ENCODE measurements at regions not wholly inside any gene's neighbourhood (a gene's known extent, or its start where the extent isn't known, plus 50 kb on each side); places are given as distances from the start of the nearest gene placed in this dataset.
"Not testable (repeated sequence)": the region's sequence is repeated elsewhere in the genome, so short reads cannot be mapped to it uniquely, and the experiment has no call there.

DNA sequence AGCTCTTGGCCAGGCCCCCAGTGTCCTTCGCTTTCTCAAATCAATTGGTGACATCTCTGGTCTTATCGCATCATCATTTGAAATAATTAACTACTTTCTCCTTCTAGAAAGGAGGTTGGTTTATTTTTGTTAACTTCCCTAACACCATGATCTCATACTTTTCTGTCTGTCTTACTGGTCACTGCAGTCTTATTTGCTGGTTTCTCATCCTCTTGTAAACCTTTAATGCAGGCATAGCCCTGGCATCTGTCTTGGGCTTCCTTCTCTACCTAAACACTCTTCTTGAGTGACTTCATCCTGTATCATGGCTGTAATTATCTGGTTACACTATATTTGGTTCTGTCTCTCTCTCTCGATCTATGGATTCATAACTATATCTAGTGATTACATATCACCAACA, 152.8 kb downstream of the CYSLTR2 start:
- intact Hi-C loops (cut with micrococcal nuclease) = no loop called here

DNA sequence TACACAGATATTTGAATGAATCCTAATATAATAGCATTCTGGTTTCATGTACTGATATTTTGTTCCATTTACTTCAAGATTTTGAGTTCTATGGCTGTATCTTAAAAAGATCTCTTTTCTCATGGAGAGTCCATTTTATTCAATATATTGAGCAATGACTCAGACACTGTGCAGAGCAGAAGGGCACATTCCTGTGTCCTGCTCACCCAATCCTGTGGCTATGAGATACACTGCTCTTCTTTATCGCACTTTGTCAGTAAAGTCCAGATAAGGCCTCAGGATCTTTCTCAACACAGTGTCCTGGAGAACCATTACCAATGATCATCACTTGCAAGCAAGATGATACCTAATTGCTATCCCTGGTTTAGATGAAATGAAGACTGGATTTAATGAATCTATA, 155.0 kb downstream of the CYSLTR2 start:
- intact Hi-C loops (cut with micrococcal nuclease) = no loop called here

DNA sequence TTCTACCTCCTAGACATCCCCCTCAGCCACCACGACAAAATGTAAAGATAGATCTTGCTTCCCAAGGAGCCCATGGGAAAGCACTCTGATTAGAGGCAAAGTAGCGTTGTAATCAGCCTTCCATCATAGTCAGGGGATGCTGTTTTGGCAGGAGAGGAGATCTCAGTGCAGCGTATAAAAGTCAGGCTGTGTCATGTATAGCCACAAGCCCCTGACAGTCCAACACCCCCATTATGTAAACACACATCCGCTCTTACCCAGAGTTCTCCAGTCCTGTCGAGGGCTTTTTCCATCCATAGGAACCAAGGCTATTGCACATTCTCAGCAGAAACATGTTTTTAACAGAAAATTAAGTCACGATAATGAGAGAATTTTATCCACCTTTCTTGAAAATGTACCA, 156.3 kb downstream of the CYSLTR2 start:
- intact Hi-C loops (cut with micrococcal nuclease) = no loop called here

DNA sequence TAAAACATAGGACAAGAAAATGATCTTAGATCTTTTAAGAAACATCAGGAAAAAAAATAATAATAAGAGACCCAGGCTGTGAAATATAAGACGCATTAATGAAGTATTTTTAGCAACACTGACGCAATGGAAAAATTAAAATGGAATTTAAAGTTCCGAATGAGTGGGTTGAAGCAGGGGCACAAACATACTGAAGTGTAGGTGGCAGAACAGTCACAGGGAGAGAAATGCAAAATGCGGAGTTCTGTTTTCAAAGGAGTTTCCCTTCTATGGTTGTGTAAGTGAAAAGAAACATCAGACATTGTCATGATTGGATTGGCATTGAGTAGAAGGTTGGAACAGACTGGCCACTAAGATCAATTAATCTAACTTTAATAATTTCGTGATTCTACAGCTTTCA, 159.8 kb downstream of the CYSLTR2 start:
- intact Hi-C loops (cut with micrococcal nuclease) = no loop called here

DNA sequence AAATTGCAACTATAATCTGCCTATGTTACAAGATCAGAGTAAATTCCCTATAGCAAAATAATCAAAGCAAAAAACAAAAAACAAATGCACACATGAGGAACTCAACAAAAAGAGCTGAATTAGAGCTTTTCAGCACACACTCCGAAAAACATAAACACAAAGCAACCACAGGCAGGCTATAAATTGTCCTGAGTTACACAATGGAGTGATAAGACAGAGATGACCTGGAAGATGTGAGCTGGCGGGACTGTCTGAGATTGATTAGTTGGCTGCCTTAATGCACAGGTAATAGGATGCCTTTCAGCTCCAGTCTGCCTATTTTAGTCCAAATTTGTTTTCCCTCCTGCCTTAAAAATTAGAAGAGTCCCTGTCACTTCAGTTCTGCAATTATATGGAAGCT, 159.0 kb upstream of the FNDC3A start:
- intact Hi-C loops (cut with micrococcal nuclease) = no loop called here

DNA sequence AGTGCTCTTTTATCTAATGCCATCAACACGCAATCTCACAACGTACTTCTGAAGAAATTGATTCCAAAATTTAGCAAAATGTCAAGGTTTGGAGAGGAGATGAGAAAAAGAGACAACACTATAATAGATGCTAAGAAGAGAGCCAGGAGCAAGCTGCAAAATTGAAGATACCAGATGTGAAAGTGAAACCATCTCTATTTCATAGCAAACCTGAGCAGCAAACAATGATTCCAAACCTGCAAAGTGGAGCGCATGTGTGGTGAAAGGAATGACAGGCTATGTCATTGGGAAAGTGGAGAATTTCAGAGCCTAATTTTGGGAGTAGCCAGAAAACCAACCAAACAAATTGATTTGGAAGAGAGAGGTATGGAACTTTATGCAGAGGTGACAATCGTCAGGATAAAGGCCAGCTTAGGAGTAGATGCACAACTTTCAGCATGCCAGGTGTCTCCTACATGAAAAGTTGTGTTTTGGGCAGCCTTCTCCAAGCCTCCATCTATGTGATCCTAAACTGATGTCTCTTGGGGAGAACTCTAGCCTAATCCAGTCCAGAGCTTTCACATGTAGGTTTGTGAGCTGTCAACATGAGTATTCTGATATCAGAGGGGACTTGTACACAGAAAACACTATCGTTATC, 158.4 kb upstream of the FNDC3A start:
- intact Hi-C loops (cut with micrococcal nuclease) = no loop called here

DNA sequence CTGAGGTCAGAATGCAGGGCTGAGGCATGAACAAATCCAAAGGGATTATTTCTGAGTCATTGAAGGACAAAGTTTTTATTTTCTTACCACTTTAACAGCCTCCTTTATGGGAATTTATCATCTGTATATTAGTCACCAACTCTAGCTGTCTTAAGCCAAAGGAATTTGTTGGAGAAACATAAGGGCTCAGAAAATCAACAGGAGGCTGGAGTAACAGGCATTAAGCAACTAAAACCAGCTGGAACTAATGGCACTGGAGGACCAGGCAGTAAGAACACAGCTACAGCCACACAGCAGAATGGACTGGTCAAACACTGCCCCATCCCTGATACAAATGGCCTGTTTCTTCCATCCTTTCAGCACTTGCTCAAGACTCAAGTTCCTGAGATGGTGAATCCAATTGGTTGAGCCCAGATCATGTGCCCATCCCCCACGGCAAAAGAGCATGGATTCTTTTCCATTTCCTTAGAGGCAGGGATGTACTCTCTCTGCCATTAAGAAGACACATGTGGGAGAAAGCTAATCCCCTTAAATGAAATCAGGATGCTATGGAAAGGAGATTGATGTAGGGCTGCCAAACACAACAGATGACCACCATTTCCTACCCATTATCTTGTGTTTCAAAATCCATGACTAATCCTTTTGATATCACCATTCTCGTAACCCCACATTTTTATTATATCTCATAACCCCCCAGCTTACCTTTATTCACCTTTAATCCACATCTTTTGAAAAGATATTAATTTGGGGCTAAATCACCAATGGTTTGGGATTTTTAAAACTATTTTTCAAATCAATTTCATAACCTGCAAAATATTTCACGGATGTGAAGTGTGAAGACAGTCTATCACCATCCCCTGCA, 157.0 kb upstream of the FNDC3A start:
- intact Hi-C loops (cut with micrococcal nuclease) = no loop called here

DNA sequence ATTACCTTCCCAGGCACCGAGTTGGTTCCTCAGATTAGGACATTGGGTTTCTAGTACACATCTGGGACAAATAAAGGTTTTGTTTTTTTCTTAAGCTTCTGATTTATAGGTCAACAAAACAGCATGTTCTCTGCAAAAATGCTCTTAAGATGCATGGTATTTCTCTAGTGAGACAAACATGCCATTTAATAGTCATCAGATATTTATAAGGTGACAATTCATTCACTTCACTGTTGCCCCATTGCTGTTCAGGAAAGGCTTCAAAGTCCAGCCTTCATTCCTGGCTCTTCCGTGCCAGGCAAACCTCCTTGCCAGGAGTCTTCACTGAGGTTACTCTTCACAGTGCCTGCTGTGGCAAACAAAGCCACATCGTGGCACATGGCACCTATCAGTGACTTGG, 156.3 kb upstream of the FNDC3A start:
- intact Hi-C loops (cut with micrococcal nuclease) = no loop called here

DNA sequence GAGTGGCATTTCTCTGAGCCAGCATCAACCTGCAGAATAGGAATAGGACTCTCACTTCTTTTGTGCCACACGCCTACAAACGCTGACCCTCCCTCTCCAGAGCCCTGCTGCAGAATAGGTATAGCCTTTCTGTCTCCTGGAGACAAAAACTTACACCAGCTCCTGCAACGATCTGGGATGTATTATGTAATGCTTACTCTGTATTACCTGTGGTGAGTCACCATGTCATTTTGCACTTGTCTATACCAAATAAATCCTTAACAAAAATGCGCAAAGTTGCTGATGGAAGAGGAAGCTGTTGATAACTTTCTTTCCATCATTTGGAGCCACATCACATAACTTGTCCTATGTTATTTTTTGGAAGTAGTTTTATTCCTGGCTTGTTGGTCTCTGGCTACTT, 155.8 kb upstream of the FNDC3A start:
- intact Hi-C loops (cut with micrococcal nuclease) = no loop called here

DNA sequence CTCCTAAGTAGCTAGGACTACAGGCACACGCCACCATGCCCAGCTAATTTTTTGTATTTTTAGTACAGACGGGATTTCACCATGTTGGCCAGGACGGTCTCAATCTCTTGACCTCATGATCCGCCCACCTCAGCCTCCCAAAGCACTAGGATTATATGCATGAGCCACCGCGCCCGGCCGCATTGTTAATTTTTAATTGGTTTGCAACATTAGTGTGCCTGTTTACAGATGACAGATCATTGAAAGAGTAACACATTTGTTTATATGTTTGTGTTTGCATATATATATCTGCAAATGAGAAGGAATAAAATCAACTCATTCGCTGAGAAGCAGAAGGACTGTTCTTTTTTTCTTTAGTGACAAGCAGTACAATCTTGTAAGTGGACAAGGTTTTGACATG, 152.2 kb upstream of the FNDC3A start:
- intact Hi-C loops (cut with micrococcal nuclease) = not testable (repeated sequence)

DNA sequence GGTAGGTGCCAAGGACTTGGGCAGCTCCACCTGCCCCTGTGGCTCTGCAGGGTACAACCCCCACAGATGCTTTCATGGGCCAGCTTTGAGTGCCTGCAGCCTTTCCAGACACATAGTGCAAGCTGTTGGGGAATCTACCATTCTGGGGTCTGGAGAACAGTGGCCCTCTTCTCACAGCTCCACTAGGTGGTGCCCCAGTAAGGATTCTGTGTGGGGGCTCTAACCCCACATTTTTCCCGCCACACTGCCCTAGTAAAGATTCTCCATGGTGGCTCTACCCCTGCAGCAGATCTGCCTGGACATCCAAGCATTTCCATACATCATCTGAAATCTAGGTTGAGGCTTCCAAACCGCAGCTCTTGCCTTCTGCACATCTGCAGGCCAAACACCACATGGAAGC, 149.7 kb upstream of the FNDC3A start:
- intact Hi-C loops (cut with micrococcal nuclease) = no loop called here

DNA sequence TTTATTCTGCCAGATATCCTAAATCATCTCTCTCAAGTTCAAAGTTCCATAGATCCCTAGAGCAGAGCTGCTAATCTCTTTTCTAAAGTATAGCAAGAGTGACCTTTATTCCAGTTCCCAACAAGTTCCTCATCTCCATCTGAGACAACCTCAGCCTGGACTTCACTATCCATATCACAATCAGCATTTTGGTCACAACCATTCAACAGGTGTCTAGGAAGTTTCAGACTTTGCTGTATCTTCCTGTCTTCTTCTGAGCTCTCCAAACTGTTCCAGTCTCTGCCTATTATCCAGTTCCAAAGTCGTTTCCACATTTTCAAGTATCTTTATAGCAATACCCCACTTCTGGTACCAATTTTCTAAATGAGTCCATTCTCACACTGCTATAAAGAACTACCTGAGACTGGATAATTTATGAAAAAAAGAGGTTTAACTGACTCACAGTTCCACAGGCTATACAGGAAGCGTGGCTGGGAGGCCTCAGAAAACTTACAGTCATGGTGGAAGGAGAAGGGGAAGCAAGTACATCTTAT, 148.7 kb upstream of the FNDC3A start:
- intact Hi-C loops (cut with micrococcal nuclease) = not testable (repeated sequence)

DNA sequence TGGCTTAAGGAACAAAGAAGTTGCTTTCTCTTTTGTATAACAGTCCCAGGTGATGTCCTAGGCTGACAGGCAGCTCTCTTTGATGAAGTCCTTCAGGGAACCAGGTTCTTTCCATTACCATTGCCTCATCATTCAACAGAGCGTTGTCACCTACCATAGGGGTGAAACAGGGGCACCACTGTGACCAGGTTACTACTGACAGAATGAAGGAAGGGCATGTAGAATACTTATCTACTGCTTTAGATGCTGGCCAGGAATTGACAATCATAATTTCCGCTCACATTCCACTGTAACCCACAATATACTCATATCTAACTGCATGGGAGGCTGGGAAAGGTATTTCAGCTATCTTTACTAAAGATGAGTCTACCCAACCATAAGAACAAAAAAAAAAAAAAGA, 148.0 kb upstream of the FNDC3A start:
- intact Hi-C loops (cut with micrococcal nuclease) = no loop called here

DNA sequence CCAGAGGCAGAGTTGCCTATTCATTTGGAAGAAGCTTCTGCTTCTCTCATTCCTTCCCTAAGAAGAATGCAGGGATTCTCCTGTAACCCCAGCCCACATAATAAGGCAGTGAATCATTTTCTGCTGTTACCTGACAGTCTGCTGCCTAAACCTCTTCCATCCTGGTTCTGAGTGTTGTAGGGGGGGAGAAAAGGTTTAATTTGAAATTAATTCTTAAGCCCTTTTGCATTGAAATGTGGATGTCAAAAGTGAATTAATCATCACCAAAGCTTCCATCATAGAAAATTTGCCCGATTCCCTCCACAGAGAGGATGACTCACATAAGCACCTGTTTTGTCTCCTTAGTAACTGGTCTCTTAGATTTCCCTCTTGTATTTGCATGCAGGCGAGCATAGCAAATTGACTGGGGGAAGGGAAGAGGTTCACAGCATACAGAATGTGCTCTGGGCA, 146.7 kb upstream of the FNDC3A start:
- intact Hi-C loops (cut with micrococcal nuclease) = no loop called here

DNA sequence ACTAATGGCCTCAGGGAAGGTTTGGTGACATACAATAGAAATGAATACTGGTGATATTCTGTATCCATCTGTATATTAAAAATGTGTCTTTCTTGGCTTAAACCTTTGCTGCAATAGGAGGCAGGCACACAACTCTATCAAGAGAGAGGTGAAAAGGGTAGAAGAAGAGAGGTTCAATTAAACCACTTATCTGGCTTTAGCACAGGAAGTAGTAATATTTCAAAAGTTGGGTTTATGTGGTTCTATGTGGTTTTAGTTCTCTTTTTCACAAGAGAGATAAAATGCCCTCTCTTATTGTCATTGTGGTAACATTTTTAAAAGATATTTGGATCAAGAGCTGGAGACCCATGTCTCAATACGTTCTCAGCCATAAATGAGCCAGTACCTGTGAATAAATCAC, 146.2 kb upstream of the FNDC3A start:
- intact Hi-C loops (cut with micrococcal nuclease) = no loop called here

DNA sequence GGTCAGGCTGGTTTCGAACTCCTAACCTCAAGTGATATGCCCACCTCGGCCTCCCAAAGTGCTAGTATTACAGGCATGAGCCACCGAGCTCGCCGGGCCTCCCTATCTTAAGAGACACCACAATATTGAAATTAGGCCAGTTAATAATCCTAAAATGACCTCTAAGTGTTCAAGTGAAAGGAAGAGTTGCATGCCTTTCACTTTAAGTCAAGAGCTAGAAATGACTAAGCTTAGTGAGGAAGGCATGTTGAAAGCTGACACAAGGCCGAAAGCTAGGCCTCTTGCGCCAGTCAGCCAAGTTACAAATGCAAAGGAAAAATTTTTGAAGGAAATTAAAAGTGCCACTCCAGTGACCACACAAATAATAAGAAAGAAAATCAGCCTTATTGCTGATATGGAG, 144.5 kb upstream of the FNDC3A start:
- intact Hi-C loops (cut with micrococcal nuclease) = no loop called here

DNA sequence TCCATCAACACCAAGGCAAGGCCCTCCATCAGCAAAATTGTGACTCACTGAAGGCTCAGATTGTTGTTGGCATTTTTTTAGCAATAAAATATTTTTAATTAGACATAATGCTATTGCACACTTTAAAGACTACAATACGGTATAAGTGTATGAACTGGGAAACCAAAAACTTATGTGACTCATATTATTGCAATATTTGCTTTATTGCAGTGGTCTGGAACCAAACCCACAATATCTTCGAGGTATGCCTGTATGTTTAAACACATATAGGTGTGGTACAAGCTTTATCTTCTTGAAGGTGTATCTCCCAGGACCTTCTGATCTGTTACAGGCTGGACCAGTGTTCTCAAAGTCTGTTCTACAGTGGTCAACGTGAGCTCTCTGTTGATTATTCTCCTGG, 142.3 kb upstream of the FNDC3A start:
- intact Hi-C loops (cut with micrococcal nuclease) = no loop called here

DNA sequence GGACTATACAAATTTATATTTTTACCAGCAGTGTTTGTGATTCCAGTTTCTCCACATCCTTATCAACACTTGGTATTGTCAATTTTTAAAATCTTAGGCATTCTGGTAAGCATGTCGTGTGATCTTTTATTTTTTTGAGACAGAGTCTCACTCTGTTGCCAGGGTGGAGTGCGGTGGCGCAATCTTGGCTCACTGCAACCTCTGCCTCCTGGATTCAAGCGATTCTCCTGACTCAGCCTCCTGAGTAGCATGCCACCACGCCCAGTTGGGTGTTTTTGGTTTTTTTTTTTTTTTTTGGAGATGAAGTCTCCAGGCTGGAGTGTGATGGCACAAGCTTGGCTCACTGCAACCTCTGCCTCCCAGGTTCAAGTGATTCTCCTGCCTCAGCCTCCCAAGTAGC, 140.4 kb upstream of the FNDC3A start:
- intact Hi-C loops (cut with micrococcal nuclease) = not testable (repeated sequence)

DNA sequence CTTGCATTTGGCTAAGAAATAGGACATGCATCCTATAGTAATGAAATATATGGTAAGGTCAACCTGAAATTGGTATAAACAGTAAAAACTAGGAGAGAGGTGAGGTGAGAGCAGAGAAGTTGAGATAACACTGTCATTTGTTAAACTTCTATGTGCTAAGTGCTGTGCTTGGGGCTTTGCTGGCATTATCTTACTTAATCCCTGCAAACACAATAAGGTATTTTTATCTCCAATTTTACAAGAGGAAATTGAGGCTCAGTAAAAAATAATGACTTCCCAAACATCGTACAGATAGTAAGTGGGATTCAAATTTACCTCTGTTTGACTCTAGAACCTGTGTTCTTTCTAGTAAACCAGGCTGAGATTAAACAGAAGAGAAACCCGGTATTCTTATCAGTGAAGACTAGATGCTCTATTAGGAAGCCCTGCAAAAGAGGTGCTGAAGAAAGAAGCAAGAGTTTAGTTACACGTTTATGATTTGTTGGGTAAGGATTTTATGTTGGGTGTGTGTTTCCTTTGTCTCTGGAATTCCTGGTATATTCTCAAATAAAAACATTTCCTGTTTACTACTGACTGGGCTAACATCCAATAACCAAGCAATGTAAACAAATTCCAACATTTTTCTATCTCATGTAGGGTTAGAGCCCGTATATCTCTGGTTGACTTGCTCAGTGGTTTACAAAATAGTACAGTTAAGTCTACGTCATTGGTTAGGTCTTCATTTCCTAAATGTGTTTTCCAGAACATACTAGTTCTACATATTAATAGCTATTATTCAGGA, 137.3 kb upstream of the FNDC3A start:
- intact Hi-C loops (cut with micrococcal nuclease) = no loop called here

DNA sequence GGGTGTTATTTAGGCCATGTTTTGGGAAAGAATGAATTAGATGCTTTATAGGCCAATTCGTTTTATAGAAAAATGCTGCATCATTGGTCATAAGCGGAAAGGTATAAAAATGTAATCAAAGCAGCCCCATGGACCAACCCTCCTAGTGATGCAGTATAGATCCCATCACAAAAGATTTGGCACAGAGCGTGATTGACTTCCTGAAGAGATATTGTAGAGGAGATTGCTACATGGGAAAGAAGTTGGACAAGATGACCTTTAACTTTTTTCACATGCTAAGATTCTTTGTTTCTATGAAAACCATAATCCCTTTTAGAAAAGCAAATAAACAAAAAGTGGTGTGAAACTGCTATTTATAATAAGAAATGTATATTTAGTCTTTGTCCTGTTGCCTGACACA, 136.5 kb upstream of the FNDC3A start:
- intact Hi-C loops (cut with micrococcal nuclease) = no loop called here

DNA sequence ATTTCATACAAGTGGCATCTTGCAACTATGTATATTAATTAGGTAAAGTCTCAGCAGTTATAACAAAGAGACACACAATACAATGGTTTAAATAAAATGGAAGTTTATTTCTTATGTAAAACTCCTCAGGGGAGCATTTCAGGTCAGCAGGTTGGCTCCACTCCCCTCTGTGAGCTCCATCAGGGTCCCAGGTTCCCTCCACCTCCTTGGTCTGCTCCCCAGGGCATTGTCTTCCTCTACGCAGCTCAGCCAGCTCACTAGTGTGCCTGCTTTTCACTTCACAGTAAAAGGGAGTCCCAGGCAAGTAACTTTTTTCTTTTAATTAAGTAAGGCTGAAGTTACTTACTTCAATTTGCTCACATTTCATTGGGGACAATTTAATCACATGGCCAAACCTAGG, 135.3 kb upstream of the FNDC3A start:
- intact Hi-C loops (cut with micrococcal nuclease) = no loop called here

DNA sequence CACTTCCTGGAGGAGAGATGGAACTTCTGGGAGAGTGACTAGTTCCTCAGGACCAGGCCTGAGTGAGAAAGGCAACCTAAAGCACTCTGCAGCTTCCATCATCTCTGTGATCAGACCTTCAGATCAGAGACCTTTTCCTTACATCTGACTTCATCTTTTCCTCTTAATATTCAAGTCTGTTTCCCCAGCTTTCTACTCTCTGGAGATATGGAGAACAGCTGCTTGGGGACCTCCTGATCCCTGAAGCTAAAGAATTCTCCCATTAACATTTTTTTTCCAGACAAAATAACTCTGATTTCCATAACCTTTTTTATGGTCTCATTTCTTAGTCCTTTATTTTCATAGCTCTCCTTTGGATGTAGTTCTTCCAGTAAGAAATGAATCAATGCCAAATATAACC, 133.4 kb upstream of the FNDC3A start:
- intact Hi-C loops (cut with micrococcal nuclease) = no loop called here

Measured in T-helper 2 cell treated with Interferon-gamma antibody and Interleukin-4, amounts not matched to agents 100 ng/mL and 5 ng/mL, for 36 hours (primary cell).